Activated naive CD8-positive, alpha-beta T cell (primary cell): ENCODE measurements at regions not wholly inside any gene's neighbourhood (a gene's known extent, or its start where the extent isn't known, plus 50 kb on each side); places are given as distances from the start of the nearest gene placed in this dataset.

Source experiments
- H3K27ac Mint-ChIP-seq: one replicate; pipeline ENCODE4 v1.8.0; 2021; ENCODE audit warnings: mixed read lengths
- H3K27me3 Mint-ChIP-seq: one replicate; pipeline ENCODE4 v1.8.0; 2021; ENCODE audit warnings: mixed read lengths
- H3K36me3 Mint-ChIP-seq: one replicate; pipeline ENCODE4 v1.8.0; 2021; ENCODE audit warnings: mixed read lengths
- H3K4me1 Mint-ChIP-seq: one replicate; pipeline ENCODE4 v1.8.0; 2021; ENCODE audit warnings: low read depth, mixed read lengths
- H3K4me3 Mint-ChIP-seq: one replicate; pipeline ENCODE4 v1.8.0; 2021; ENCODE audit warnings: mild to moderate bottlenecking, mixed read lengths
- H3K9me3 Mint-ChIP-seq: one replicate; pipeline ENCODE4 v1.8.0; 2021; ENCODE audit warnings: low read depth, mixed read lengths

DNA sequence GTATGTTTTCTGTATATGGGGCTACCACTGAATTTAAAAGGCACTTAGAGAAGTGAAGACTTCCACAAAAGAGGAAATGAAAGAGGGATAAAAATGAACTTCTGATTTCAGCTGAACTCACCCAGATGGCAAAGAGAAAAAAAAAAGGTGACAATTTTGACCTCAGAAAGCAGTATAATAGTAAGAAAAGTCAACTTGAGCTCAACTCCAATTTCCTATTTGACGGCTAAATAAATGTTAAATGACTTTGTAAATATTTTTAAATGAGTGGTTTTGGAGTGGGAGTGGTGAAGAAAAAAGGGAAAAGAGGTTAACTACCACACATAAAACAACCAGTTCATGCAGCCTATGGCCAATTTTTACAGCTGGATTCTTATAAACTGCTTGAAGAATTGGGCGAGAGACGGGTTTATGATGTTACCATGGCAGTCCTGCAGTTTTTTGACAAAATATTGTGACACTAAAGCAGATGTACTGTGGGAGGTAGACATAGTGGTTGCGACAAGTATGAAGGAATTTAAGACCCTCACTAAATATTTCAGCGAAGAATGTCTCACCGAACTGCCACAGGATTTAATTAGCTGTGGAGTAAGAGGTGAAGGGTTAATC is 49.8 kb upstream of the ADTRP start:
- no peaks in the 10 kb centered on the region for H3K36me3 Mint-ChIP-seq
- H3K9me3 Mint-ChIP-seq = no peaks in the 10 kb centered on the region
- H3K27ac Mint-ChIP-seq = no peak overlapping the region
- H3K4me1 Mint-ChIP-seq = peaks cover 11% of the 10 kb centered on the region
- H3K27me3 Mint-ChIP-seq = no peaks in the 10 kb centered on the region
- no peak overlapping the region for H3K4me3 Mint-ChIP-seq
